Suprapubic skin (tissue), 4 donors: ENCODE measurements at regions not wholly inside any gene's neighbourhood (a gene's known extent, or its start where the extent isn't known, plus 50 kb on each side); places are given as distances from the start of the nearest gene placed in this dataset.

Experiments
- DNase-seq, 2 donors: peaks; one replicate each; pipeline ENCODE4 v3.0.0-alpha.2; 2019; ENCODE audit warnings: low spot score in 2 of 2
- H3K27ac ChIP-seq: fragments of 200-600 bp; sonication (generic); one replicate; pipeline ENCODE4 v1.5.1; 2019
- H3K27me3 ChIP-seq: fragments of 200-600 bp; sonication (generic); one replicate; pipeline ENCODE4 v1.5.1; 2019
- H3K36me3 ChIP-seq: fragments of 200-600 bp; sonication (generic); one replicate; pipeline ENCODE4 v1.5.1; 2019
- H3K4me1 ChIP-seq: fragments of 200-600 bp; sonication (generic); one replicate; pipeline ENCODE4 v1.5.1; 2019
- H3K4me3 ChIP-seq: fragments of 200-600 bp; sonication (generic); one replicate; pipeline ENCODE4 v1.5.1; 2019; ENCODE audit warnings: mild to moderate bottlenecking
- H3K9me3 ChIP-seq: fragments of 200-600 bp; sonication (generic); one replicate; pipeline ENCODE4 v1.5.1; 2019
- CTCF ChIP-seq, 2 donors: fragments of 200-600 bp in 1 of 2; fragments of 450-650 bp in 1 of 2; sonication (generic) in 1 of 2; IDR thresholded peaks; one replicate each; pipeline ENCODE4 v1.5.1; 2016 to 2019; ENCODE audit warnings: antibody characterized with exemption in 2 of 2, mild to moderate bottlenecking in 1 of 2, moderate library complexity in 1 of 2
- EP300 ChIP-seq: sonication (generic); formaldehyde crosslinking; IDR thresholded peaks from one replicate; pipeline ENCODE4 v1.6.1; 2017; ENCODE audit warnings: antibody characterized with exemption
- POLR2A ChIP-seq, 2 donors: fragments of 450-650 bp; IDR thresholded peaks; one replicate each; pipeline ENCODE4 v1.6.1; 2017; ENCODE audit warnings: antibody characterized with exemption in 2 of 2, mild to moderate bottlenecking in 2 of 2, moderate library complexity in 2 of 2
- POLR2AphosphoS5 ChIP-seq, 3 donors: sonication (generic); formaldehyde crosslinking; IDR thresholded peaks; one replicate each; pipeline ENCODE4 v1.6.1; 2017; ENCODE audit warnings: antibody characterized with exemption in 3 of 3
- WGBS: methylation state at CpG from one replicate; pipeline ENCODE4 v1.1.5; 2018; 5-methylcytosine and 5-hydroxymethylcytosine counted together

- 65% methylated on average over 2 of the region's 2 CpGs for WGBS
- Histone ChIP-seq H3K9me3 (peaks cover 6% of the 10 kb centered on the region), H3K4me3 (no peak overlapping the region), H3K27me3 (no peaks in the 10 kb centered on the region), H3K4me1 (no peaks in the 10 kb centered on the region), H3K36me3 (no peaks in the 10 kb centered on the region), H3K27ac (no peak overlapping the region)
- no peak for DNase-seq
- TF ChIP-seq CTCF (IDR thresholded peaks at IDR 0.05), result no peak
- no peak for TF ChIP-seq POLR2A (IDR thresholded peaks at IDR 0.05)
- no peak for TF ChIP-seq POLR2AphosphoS5 (IDR thresholded peaks at IDR 0.05)
- no peak for TF ChIP-seq EP300
Measured at GRCh38 chr1:95554408-95554807, 320.4 kb downstream of the RWDD3 start.

GRCh38 chr1:95558791-95559190 lies 324.8 kb downstream of the RWDD3 start:
- peaks cover 6% of the 10 kb centered on the region for H3K9me3 ChIP-seq
- H3K27me3 ChIP-seq, result no peaks in the 10 kb centered on the region
- H3K36me3 ChIP-seq, result no peaks in the 10 kb centered on the region
- H3K4me1 ChIP-seq, result no peaks in the 10 kb centered on the region
- 82% methylated on average over 1 of the region's 1 CpG for WGBS
- DNase-seq, result no peak
- TF ChIP-seq POLR2AphosphoS5 (IDR thresholded peaks at IDR 0.05), result no peak
- TF ChIP-seq EP300, result no peak
- no peak for TF ChIP-seq POLR2A (IDR thresholded peaks at IDR 0.05)
- TF ChIP-seq CTCF (IDR thresholded peaks at IDR 0.05), result no peak
- H3K27ac ChIP-seq, result no peak overlapping the region
- H3K4me3 ChIP-seq, result no peak overlapping the region

- Histone ChIP-seq H3K4me1 (no peaks in the 10 kb centered on the region), H3K27me3 (no peaks in the 10 kb centered on the region), H3K27ac (no peak overlapping the region), H3K36me3 (no peaks in the 10 kb centered on the region), H3K4me3 (no peak overlapping the region), H3K9me3 (peaks cover 6% of the 10 kb centered on the region)
- no peak for DNase-seq
- TF ChIP-seq EP300, result no peak
- TF ChIP-seq CTCF (IDR thresholded peaks at IDR 0.05), result no peak
- TF ChIP-seq POLR2AphosphoS5 (IDR thresholded peaks at IDR 0.05), result no peak
- no peak for TF ChIP-seq POLR2A (IDR thresholded peaks at IDR 0.05)
Measured at GRCh38 chr1:95561346-95561745, 327.3 kb downstream of the RWDD3 start.

GRCh38 chr1:95562230-95562629 lies 328.2 kb downstream of the RWDD3 start:
- H3K27me3 ChIP-seq, result no peaks in the 10 kb centered on the region
- H3K9me3 ChIP-seq, result peaks cover 2% of the 10 kb centered on the region
- no peaks in the 10 kb centered on the region for H3K36me3 ChIP-seq
- no peak overlapping the region for H3K27ac ChIP-seq
- TF ChIP-seq POLR2AphosphoS5 (IDR thresholded peaks at IDR 0.05) (no peak), CTCF (IDR thresholded peaks at IDR 0.05) (no peak), POLR2A (IDR thresholded peaks at IDR 0.05) (no peak), EP300 (no peak)
- no peak overlapping the region for H3K4me3 ChIP-seq
- no peaks in the 10 kb centered on the region for H3K4me1 ChIP-seq
- whole genome bisulfite sequencing, result 83% methylated on average over 3 of the region's 3 CpGs
- no peak for DNase-seq

- no peaks in the 10 kb centered on the region for H3K9me3 ChIP-seq
- H3K27me3 ChIP-seq, result no peaks in the 10 kb centered on the region
- no peaks in the 10 kb centered on the region for H3K36me3 ChIP-seq
- 73% methylated on average over 3 of the region's 3 CpGs for WGBS
- H3K4me3 ChIP-seq, result no peak overlapping the region
- DNase-seq, result no peak
- H3K27ac ChIP-seq, result no peak overlapping the region
- TF ChIP-seq CTCF (IDR thresholded peaks at IDR 0.05), result no peak
- no peak for TF ChIP-seq POLR2A (IDR thresholded peaks at IDR 0.05)
- no peak for TF ChIP-seq EP300
- TF ChIP-seq POLR2AphosphoS5 (IDR thresholded peaks at IDR 0.05), result no peak
- no peaks in the 10 kb centered on the region for H3K4me1 ChIP-seq
Measured at GRCh38 chr1:95572002-95572401, 338.0 kb downstream of the RWDD3 start.
